Midbrain (tissue), 1 donor: ENCODE measurements at regions not wholly inside any gene's neighbourhood (a gene's known extent, or its start where the extent isn't known, plus 50 kb on each side); places are given as distances from the start of the nearest gene placed in this dataset.

Source experiments
- DNase-seq: peaks from one replicate; lab custom pipeline; 2025; lab: John Stamatoyannopoulos, UW

GRCh38 chr6:44062771-44063560 lies 64.3 kb downstream of the MRPL14 start:
- no peak for DNase-seq

DNA sequence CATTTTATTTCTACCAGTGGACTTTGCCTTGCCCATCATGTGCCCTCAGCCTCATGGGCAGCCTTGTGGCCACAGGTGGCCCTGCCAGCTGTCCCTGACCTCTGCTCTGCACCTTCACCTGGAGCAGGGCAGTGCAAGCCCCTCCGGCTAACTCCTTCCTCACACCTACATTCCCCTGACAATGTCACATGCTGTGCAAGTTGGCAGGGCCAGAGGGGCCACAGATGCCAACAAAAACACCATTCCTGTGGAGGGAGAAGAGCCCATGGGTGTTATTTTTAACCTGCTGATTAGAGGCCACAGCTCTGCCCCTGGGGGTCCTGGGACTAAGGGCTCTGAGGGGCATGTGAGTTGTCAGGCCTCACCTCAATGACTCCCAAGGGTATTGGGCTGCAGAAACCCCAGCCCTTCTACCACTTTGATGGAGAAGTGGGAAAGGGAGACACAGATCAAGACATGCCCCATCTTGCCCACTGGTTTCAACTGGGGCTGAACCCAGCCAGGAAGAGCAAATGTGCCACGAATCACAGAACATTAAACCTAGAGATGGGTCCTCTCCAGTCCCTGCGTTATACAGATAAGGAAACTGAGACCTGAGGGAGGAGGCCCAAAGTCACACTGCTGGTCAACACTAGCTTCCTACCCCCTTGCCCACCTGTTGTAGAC lies 65.0 kb downstream of the MRPL14 start:
- no peak for DNase-seq

DNA sequence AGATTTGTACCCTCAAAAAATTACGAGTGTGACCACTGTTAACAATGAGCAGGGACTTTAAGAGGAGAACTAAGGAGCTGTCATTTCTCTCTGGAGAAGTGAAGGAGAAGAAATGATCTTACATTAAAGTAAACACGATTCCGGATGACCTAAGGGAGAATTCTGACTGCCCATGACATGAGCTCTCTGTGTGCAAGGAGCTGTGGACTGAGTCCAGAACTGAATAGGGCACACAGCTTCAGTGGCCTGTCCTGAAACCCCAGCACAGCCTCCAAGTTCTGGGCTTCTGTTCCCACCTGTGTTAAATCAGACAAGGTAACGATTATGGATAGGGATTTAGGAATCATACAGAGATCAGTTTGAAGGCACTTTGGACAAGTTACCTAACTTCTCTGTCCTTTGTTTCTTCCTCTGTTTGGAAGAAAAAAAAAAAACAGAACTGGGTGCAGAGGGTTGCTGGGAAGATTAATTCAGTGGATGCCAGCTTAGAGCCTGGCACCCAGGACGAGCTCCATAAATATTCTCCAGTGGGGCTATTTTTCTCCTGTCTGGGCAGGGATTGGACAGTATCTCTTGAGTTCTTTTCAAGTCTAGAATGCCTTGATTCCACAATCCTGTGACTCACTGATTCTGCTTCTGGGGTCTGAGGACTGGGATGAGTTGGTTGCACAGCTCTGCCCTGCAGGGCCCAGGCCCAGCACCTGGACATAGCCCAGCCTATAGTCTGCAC lies 65.7 kb downstream of the MRPL14 start:
- no peak for DNase-seq

GRCh38 chr6:44060612-44061374 lies 66.5 kb downstream of the MRPL14 start:
- no peak for DNase-seq

GRCh38 chr6:44059359-44060346 lies 67.6 kb downstream of the MRPL14 start:
- no peak for DNase-seq

DNA sequence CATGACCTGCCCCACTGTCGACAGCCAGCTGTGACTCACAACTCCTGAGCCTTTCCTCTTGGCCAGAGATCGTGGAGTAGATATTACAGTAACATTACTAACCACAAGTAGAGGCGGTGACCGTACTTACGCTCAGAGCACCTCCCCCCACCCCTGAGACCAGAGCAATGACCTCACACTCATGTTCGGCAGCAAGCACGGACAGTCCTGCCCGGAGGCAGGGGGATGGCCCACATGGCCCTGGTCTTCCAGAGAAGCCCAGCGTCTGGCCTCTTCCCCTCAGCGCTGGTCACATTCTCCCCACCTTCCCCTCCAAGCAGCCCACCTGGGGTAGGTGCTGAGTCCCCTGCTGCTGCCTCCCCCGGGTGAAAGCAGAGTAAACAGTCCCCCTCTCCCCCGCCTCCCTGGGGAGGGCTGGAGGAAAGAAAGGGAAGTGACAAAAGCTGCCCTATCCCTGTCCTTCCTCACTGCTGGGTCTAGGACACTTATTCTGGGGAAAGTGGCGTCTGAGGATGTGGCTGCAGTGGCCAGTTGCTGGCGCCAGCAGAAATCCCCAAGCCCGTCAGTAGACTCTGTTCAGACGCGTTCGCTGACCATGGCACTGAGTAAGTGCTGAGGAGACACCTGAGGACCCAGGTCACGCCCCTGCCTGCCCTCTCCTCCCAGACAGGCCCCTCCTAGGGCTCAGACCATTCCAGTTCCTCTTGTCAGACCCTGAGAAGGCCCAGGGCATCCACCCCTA lies 68.5 kb downstream of the MRPL14 start:
- no peak for DNase-seq

- no peak for DNase-seq
Observed at GRCh38 chr6:44057931-44058616, 69.2 kb downstream of the MRPL14 start.

DNA sequence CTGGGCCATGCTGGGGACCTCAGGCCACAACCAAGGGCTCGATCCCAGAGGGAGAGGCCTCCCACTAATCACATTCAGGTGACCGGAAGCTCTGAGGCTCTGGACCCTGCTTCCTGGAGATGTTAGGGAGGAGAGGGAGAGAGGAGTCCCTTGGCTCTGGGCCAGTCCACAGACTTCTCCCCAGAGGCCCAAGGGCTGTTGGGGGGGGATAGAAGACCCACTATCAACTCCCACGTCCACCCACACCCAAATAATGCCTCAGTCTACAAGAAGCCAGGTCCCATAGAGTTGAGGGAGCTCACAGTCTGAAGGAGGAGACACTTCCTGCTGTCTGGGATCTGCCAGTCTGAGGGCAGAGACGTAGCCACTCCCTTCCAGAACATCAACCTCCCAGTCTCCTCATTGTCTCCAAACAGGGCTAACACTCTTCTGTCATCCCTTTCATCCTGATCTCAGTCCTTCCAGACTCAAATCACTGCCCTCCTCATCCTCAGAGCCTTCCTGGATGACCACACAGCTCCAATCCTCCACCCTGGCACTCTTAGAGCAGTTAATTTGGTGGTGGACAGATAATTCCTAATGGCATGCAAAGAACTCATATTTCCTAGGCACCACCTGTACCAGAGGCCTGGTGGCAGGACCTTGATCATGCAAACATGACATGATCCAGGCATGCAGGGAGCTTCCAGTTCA lies 69.9 kb downstream of the MRPL14 start:
- no peak for DNase-seq

- no peak for DNase-seq
Observed at GRCh38 chr6:44056392-44057237, 70.6 kb downstream of the MRPL14 start.

- DNase-seq, result no peak
Observed at GRCh38 chr6:44054721-44055559, 72.3 kb downstream of the MRPL14 start.

GRCh38 chr6:44053760-44054556 lies 73.3 kb downstream of the MRPL14 start:
- DNase-seq, result no peak

DNA sequence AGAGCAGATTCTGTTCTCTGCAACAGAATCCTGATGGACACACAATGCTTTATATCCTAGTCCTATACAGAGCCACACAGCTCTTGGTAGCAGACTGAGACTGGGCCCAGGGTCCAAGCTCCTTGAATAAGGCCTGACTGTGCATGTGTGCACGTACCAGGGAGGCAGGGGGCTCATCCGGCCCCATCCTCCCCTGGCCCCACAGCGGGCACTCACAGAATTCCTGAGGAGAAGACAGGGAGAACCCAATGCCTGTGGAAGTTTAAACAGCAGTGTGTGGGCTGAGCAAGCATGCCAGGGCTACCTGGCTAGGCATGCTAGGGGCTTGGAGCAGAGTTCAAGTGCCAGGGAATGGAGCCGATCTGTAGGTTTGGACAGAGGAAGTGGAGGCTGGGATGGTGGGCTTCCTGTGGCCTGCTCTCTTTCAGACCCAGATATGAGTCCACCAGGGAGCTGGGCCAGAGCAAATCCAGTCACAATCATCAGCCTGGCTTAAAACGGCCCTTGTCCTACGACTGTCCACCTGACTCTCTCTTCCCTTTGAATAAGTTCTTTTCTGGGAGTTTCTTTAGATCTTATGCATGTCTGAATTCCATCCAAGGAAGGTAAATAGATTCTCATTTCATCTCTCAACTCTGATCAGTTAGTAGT lies 74.0 kb downstream of the MRPL14 start:
- no peak for DNase-seq

DNA sequence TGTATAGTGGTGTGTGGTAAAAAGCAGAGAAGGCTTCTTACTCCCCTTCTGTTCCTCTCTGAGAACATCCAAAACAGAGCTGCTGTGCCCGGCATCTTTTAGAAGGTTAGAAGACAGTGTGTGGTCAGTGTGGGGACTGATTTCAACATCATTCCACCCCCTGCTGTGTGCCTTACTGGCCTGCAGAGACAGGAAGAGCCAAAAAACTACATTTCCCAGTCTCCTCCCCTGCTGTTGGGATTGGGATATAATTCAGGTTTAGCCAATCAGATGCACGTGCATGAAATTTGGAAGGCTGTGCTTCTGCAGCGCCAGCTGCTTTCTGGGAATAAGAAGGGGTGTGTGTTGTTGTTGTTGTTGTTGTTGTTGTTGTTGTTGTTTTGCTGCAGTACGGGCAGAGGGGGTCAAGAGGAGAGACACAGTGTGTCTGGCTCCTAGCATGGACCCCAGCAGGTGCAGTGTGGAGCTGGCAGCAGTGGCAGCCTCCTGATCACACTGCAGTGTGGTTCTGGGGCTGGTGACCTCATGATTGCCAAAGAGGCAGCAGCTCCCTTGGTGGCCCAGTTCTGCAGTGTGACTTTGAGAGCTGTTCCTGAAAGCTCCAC lies 74.7 kb downstream of the MRPL14 start:
- no peak for DNase-seq

- no peak for DNase-seq
Observed at GRCh38 chr6:44051515-44051914, 75.7 kb downstream of the MRPL14 start.

DNA sequence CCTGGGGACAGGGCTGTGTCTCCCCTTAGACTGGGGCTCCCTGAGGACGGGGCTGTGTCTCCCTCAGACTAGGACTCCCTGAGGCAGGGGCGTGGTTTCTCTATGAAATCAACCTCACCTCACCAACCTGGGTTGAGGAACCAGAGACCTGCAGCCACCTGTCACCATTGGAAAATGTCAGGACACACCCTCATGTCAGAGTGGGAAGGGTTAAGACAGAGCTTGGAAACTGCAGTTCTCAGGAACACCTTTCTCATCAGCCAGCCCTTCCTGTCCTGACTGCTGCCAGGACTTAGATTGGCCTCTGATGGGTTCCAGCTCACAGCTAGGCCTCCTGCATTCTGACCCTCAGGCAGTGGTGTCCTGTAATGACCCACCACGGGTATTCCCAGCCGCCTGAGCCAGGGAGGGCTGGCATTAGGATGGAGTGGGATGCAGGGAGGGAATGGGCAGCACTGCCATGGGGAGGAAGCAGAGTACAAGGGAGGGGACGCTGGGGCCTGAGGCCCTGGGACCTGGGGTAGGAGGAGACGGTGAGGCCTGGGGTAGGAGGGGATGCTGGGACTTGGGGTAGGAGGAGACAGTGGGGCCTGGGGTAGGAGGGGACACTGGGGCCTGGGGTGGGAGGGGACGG lies 76.3 kb downstream of the MRPL14 start:
- no peak for DNase-seq
